Panc1 (cell line): ENCODE measurements at regions not wholly inside any gene's neighbourhood (a gene's known extent, or its start where the extent isn't known, plus 50 kb on each side); places are given as distances from the start of the nearest gene placed in this dataset.

Source experiments
- ATAC-seq: fragments of 200-7000 bp; cut with Tn5 transposase; 2 replicates; pipeline ENCODE4 v1.9.1; 2020; ENCODE audit warnings: mild to moderate bottlenecking, moderate library complexity
- BruUV-seq: library from RNA; stranded (reverse); fragments of 400-500 nt; replicated peaks from 2 replicates; lab custom pipeline; 2021; lab: Mats Ljungman, UMichigan
- CTCF ChIA-PET: fragments of 300-600 bp; sonication (Branson Sonifier 250); formaldehyde crosslinking; loops from one replicate; lab custom pipeline; 2022; ENCODE audit warnings: antibody characterized with exemption; lab: Charles Lee
- POLR2A ChIA-PET: fragments of 300-600 bp; sonication (Branson Sonifier 250); formaldehyde crosslinking; loops from one replicate; lab custom pipeline; 2022; ENCODE audit warnings: antibody characterized with exemption; lab: Charles Lee
- DNase-seq: peaks from one replicate; pipeline ENCODE4 v3.0.0-alpha.2; 2010; ENCODE audit warnings: low read depth, low spot score
- H3K27ac ChIP-seq: 2 replicates; pipeline ENCODE4 v1.5.1; 2011; ENCODE audit warnings: mild to moderate bottlenecking, low read length, inconsistent platforms
- H3K27me3 ChIP-seq: fragments of 200-500 bp; sonication (Bioruptor generic); 2 replicates; pipeline ENCODE4 v1.6.0; 2014; ENCODE audit warnings: low read length, inconsistent platforms; ENCODE audit not compliant: control insufficient read depth, insufficient read depth
- H3K36me3 ChIP-seq: fragments of 200-500 bp; sonication (Bioruptor generic); 2 replicates; pipeline ENCODE4 v1.5.1; 2014; ENCODE audit warnings: inconsistent platforms, mild to moderate bottlenecking, low read length, moderate library complexity; ENCODE audit not compliant: control insufficient read depth, insufficient read depth
- H3K4me1 ChIP-seq: 2 replicates; pipeline ENCODE4 v1.5.1; 2011; ENCODE audit warnings: inconsistent platforms, mild to moderate bottlenecking, low read length, moderate library complexity; ENCODE audit not compliant: control insufficient read depth, insufficient read depth
- H3K4me3 ChIP-seq, 2 experiments: 2 replicates each; pipeline ENCODE4 v1.5.1; 2011 to 2012; ENCODE audit warnings: low read depth in 2 of 2, low read length in 2 of 2, mild to moderate bottlenecking in 2 of 2, inconsistent platforms in 1 of 2, moderate library complexity in 1 of 2
- H3K9me3 ChIP-seq: fragments of 200-500 bp; sonication (Bioruptor generic); 2 replicates; pipeline ENCODE4 v1.5.1; 2014; ENCODE audit warnings: low read depth, mild to moderate bottlenecking, inconsistent platforms, low read length, moderate library complexity; ENCODE audit not compliant: control insufficient read depth, insufficient read depth
- CTCF ChIP-seq: fragments of 450-650 bp; IDR thresholded peaks from 2 replicates; pipeline ENCODE4 v1.5.1; 2017; ENCODE audit warnings: mild to moderate bottlenecking
- POLR2AphosphoS5 ChIP-seq: IDR thresholded peaks from 2 replicates; pipeline ENCODE4 v1.6.1; 2012; ENCODE audit warnings: mild to moderate bottlenecking, low read depth, low read length, moderate library complexity
- REST ChIP-seq, 2 experiments: IDR thresholded peaks; 2 replicates each; pipeline ENCODE4 v1.6.1; 2011 to 2012; ENCODE audit warnings: low read depth in 2 of 2, control low read depth in 1 of 2, low read length in 1 of 2, mild to moderate bottlenecking in 1 of 2, moderate library complexity in 1 of 2; ENCODE audit not compliant: insufficient read depth in 1 of 2
- SIN3A ChIP-seq: IDR thresholded peaks from 2 replicates; pipeline ENCODE4 v1.6.1; 2012; ENCODE audit warnings: low read depth, mild to moderate bottlenecking, low read length, moderate library complexity, borderline replicate concordance; ENCODE audit not compliant: insufficient read depth
- TCF7L2 ChIP-seq: IDR thresholded peaks from 2 replicates; pipeline ENCODE4 v1.6.1; 2011; ENCODE audit warnings: mild to moderate bottlenecking, low read depth, low read length, inconsistent platforms
- in situ Hi-C: cut with HindIII; loops from 2 replicates; pipeline ENCODE4 v1.10.0; 2016; ENCODE audit warnings: low sequenced_read_pairs, low pct_unique_long_range_greater_than_20kb
- intact Hi-C: fragments of 100-400 bp; cut with micrococcal nuclease; formaldehyde crosslinking; loops from one replicate; pipeline ENCODE4 v1.10.0; 2022; ENCODE audit not compliant: unreplicated experiment

GRCh38 chrX:9285342-9285771, 179.5 kb upstream of the TBL1X start:
- Histone ChIP-seq H3K4me1 (no peaks in the 10 kb centered on the region), H3K36me3 (no peaks in the 10 kb centered on the region), H3K27ac (no peak overlapping the region), H3K4me3 (no peak overlapping the region), H3K9me3 (no peaks in the 10 kb centered on the region), H3K27me3 (no peaks in the 10 kb centered on the region)
- POLR2A ChIA-PET: no interaction called here
- CTCF ChIA-PET: no interaction called here
- TF ChIP-seq CTCF (no peak), POLR2AphosphoS5 (no peak), TCF7L2 (no peak), SIN3A (no peak), REST (IDR thresholded peaks at IDR 0.05; ENCODE audit: insufficient read depth in 1 of 2, low read depth in 2 of 2, low read length in 1 of 2) (no peak)
- DNase-seq (no peak), ATAC-seq (no peak)
- intact Hi-C loops (loop anchor here (10.0 kb wide), 1 partner anchor 1439 kb away; no protein-coding TSS in a partner anchor), in situ Hi-C loops (no loop called here)
- BruUV-seq: no TSS peak

- no peaks in the 10 kb centered on the region for H3K36me3 ChIP-seq
- TF ChIP-seq CTCF: no peak
- no peak for TF ChIP-seq TCF7L2
- no peak for TF ChIP-seq POLR2AphosphoS5
- TF ChIP-seq SIN3A: no peak
- TF ChIP-seq REST (IDR thresholded peaks at IDR 0.05; ENCODE audit: insufficient read depth in 1 of 2, low read depth in 2 of 2, low read length in 1 of 2): no peak
- in situ Hi-C loops: no loop called here
- ChIA-PET CTCF (no interaction called here), POLR2A (no interaction called here)
- no peak overlapping the region for H3K27ac ChIP-seq
- DNase-seq (no peak), ATAC-seq (no peak)
- intact Hi-C loops: loop anchor here (10.0 kb wide), 1 partner anchor 1439 kb away; no protein-coding TSS in a partner anchor
- H3K4me3 ChIP-seq: no peak overlapping the region
- no peaks in the 10 kb centered on the region for H3K27me3 ChIP-seq
- H3K4me1 ChIP-seq: no peaks in the 10 kb centered on the region
- no peaks in the 10 kb centered on the region for H3K9me3 ChIP-seq
- no TSS peak for BruUV-seq
These were observed 178.6 kb upstream of the TBL1X start for GRCh38 chrX:9286234-9286633.
